ENCODE measurements at regions not wholly inside any gene's neighbourhood (a gene's known extent, or its start where the extent isn't known, plus 50 kb on each side); places are given as distances from the start of the nearest gene placed in this dataset.

DNA sequence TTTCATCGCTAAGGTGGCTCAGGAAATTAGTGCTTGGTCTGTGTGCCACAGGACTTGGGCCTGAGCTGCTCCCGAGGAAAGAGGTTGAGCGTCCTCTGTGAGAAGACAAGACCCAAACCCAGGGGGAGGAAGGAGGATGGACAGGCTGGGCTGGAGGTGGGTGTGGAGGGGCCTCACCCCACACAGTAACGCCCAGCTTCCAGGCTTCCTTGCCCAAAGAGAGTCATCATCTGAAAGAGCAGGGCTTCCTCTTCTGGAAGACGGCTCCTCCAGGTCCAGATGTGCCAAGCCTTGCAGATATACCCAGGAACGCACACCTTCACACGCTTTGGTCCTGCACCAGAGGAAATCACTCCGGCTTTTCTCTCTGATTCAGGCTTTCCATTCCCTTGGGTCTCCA lies 127.8 kb upstream of the MGMT start:
- TF ChIP-seq KLF6 (CRISPR knock-in tag; IDR thresholded peaks at IDR 0.05; ENCODE audit: borderline replicate concordance) (no peak), MTA3 (IDR thresholded peaks at IDR 0.05; ENCODE audit: borderline replicate concordance) (no peak), ILK (tag; IDR thresholded peaks at IDR 0.05; ENCODE audit: borderline replicate concordance, low read depth) (no peak), ZNF232 (CRISPR knock-in tag; IDR thresholded peaks at IDR 0.05) (no peak), SAFB2 (IDR thresholded peaks at IDR 0.05; ENCODE audit: borderline replicate concordance, low read depth, low read length, severe bottlenecking) (no peak), POLR2H (tag; IDR thresholded peaks at IDR 0.05; ENCODE audit: low read depth) (no peak), ZNF212 (CRISPR knock-in tag; IDR thresholded peaks at IDR 0.05) (no peak), MECOM (CRISPR knock-in tag; IDR thresholded peaks at IDR 0.05) (no peak), ZBTB43 (CRISPR knock-in tag; IDR thresholded peaks at IDR 0.05) (no peak), TCF7 (IDR thresholded peaks at IDR 0.05; ENCODE audit: borderline replicate concordance) (no peak)
- TF ChIP-seq, protein P1, sequence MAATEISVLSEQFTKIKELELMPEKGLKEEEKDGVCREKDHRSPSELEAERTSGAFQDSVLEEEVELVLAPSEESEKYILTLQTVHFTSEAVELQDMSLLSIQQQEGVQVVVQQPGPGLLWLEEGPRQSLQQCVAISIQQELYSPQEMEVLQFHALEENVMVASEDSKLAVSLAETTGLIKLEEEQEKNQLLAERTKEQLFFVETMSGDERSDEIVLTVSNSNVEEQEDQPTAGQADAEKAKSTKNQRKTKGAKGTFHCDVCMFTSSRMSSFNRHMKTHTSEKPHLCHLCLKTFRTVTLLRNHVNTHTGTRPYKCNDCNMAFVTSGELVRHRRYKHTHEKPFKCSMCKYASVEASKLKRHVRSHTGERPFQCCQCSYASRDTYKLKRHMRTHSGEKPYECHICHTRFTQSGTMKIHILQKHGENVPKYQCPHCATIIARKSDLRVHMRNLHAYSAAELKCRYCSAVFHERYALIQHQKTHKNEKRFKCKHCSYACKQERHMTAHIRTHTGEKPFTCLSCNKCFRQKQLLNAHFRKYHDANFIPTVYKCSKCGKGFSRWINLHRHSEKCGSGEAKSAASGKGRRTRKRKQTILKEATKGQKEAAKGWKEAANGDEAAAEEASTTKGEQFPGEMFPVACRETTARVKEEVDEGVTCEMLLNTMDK (IDR thresholded peaks at IDR 0.05; ENCODE audit: borderline replicate concordance, insufficient read depth, low read depth, low read length, poor library complexity, severe bottlenecking): no peak
- TF ChIP-seq, protein P2, sequence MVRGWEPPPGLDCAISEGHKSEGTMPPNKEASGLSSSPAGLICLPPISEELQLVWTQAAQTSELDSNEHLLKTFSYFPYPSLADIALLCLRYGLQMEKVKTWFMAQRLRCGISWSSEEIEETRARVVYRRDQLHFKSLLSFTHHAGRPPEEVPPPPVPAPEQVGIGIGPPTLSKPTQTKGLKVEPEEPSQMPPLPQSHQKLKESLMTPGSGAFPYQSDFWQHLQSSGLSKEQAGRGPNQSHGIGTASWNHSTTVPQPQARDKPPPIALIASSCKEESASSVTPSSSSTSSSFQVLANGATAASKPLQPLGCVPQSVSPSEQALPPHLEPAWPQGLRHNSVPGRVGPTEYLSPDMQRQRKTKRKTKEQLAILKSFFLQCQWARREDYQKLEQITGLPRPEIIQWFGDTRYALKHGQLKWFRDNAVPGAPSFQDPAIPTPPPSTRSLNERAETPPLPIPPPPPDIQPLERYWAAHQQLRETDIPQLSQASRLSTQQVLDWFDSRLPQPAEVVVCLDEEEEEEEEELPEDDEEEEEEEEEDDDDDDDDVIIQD (CRISPR knock-in tag; IDR thresholded peaks at IDR 0.05): no peak
- TF ChIP-seq, protein P3, sequence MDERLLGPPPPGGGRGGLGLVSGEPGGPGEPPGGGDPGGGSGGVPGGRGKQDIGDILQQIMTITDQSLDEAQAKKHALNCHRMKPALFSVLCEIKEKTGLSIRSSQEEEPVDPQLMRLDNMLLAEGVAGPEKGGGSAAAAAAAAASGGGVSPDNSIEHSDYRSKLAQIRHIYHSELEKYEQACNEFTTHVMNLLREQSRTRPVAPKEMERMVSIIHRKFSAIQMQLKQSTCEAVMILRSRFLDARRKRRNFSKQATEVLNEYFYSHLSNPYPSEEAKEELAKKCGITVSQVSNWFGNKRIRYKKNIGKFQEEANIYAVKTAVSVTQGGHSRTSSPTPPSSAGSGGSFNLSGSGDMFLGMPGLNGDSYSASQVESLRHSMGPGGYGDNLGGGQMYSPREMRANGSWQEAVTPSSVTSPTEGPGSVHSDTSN (CRISPR knock-in tag; IDR thresholded peaks at IDR 0.05; ENCODE audit: low read depth): no peak
- TF ChIP-seq, protein P3 (tag; conservative IDR thresholded peaks at IDR 0.05; ENCODE audit: low read depth): no peak
- in situ Hi-C loops (cut with MboI): no loop called here
- POLR2A ChIA-PET: interaction anchor here (0.6 kb wide), 1 partner anchor 29 kb away, joined by 3 read pairs; no protein-coding TSS in a partner anchor
- no peaks in the 10 kb centered on the region for H3K36me3 ChIP-seq (ENCODE audit: control insufficient read depth, insufficient read depth, low read length)
- H3K27ac ChIP-seq (ENCODE audit: extremely low read depth, low read depth, low read length): no peak overlapping the region
- intact Hi-C loops (cut with micrococcal nuclease): no loop called here
- H3K9me3 ChIP-seq (replicated peaks; ENCODE audit: control insufficient read depth, insufficient read depth, low read depth, low read length): no peaks in the 10 kb centered on the region
- FAIRE-seq (no peak), DNase-seq (ENCODE audit: extremely low read depth in 1 of 4, low spot score in 3 of 4) (no peak), ATAC-seq (no peak)
- no TSS peak for BruUV-seq (replicated peaks)
- peaks cover 0 to 4% of the 10 kb centered on the region in 2 experiments; a peak in 1 of 5 replicates for H3K27me3 ChIP-seq (ENCODE audit: control insufficient read depth in 2 of 2, insufficient read depth in 2 of 2, low read length in 2 of 2)
- CTCF ChIA-PET (ENCODE audit: low intra/inter-chr PET ratio): no interaction called here
- no peak overlapping the region for H3K9ac ChIP-seq (ENCODE audit: insufficient read depth in 1 of 2, low read depth in 2 of 2, low read length in 2 of 2)
- no peak overlapping the region for H2AFZ ChIP-seq (ENCODE audit: low read depth, low read length)
- H3K4me1 ChIP-seq (replicated peaks in 1 of 2; ENCODE audit: control insufficient read depth in 2 of 2, insufficient read depth in 2 of 2, low read length in 2 of 2): no peaks in the 10 kb centered on the region
- no peaks in the 10 kb centered on the region for H3K9me1 ChIP-seq (ENCODE audit: control insufficient read depth, insufficient read depth, low read length)
- no peak overlapping the region for H3K4me3 ChIP-seq
- 5% methylated on average over 8 of the region's 8 CpGs for WGBS (ENCODE audit: insufficient coverage, low coverage, missing lambda C conversion rate)
- H3K79me2 ChIP-seq (ENCODE audit: control insufficient read depth, insufficient read depth, low read length): no peaks in the 10 kb centered on the region
- H3K4me2 ChIP-seq (ENCODE audit: insufficient read depth, low read length): no peak overlapping the region
- H4K20me1 ChIP-seq (replicated peaks; ENCODE audit: control insufficient read depth, insufficient read depth, low read length): no peaks in the 10 kb centered on the region

Measured in K562 (cell line).